HCT116 (cell line): ENCODE measurements at regions not wholly inside any gene's neighbourhood (a gene's known extent, or its start where the extent isn't known, plus 50 kb on each side); places are given as distances from the start of the nearest gene placed in this dataset.

ENCODE experiments used
- ATAC-seq: fragments of 200-7000 bp; cut with Tn5 transposase; 2 replicates; pipeline ENCODE4 v1.9.1; 2020; ENCODE audit warnings: mild to moderate bottlenecking, moderate library complexity
- BruUV-seq: library from RNA; stranded (reverse); fragments of 400-500 nt; replicated peaks from 2 replicates; lab custom pipeline; 2021; lab: Mats Ljungman, UMichigan
- CTCF ChIA-PET: fragments of 300-600 bp; sonication (Branson Sonifier 250); formaldehyde crosslinking; loops from one replicate; lab custom pipeline; 2021; ENCODE audit warnings: antibody characterized with exemption; lab: Charles Lee
- POLR2A ChIA-PET: fragments of 300-600, 350-600 bp; sonication (Branson Sonifier 250); formaldehyde crosslinking; loops from one replicate; lab custom pipeline; 2021; ENCODE audit warnings: antibody characterized with exemption; lab: Charles Lee
- RAD21 ChIA-PET, 2 experiments: fragments of 300-600 bp; sonication (Branson Sonifier 250); formaldehyde crosslinking; loops; one replicate each; lab custom pipeline; 2023; ENCODE audit warnings: low total read pairs in 2 of 2; ENCODE audit not compliant: uncharacterized antibody in 2 of 2, unreplicated experiment in 2 of 2, low non-redundant PET in 1 of 2; lab: Charles Lee
- DNase-seq: peaks from one replicate; pipeline ENCODE4 v3.0.0-alpha.2; 2010; ENCODE audit warnings: low read depth, low spot score
- H2AFZ ChIP-seq: fragments of 200-600 bp; shearing (Covaris generic), sonication (generic); 2 replicates; pipeline ENCODE4 v1.6.1; 2017; ENCODE audit warnings: low read depth, mixed run types, mixed read lengths, antibody characterized with exemption, low read length; ENCODE audit not compliant: poor library complexity, severe bottlenecking
- H3K27ac ChIP-seq: 2 replicates; pipeline ENCODE4 v1.5.1; 2012; ENCODE audit warnings: low read depth, low read length
- H3K27me3 ChIP-seq: fragments of 200-600 bp; sonication (generic); 2 replicates; pipeline ENCODE4 v1.6.1; 2016; ENCODE audit warnings: mixed run types, low read length, mixed read lengths; ENCODE audit not compliant: insufficient read depth
- H3K36me3 ChIP-seq, 2 experiments: fragments of 200-500 bp in 1 of 2; fragments of 200-600 bp in 1 of 2; sonication (Bioruptor generic) in 1 of 2; sonication (generic) in 1 of 2; 2 replicates each; pipeline versions ENCODE4 v1.5.1 to v1.6.1; 2014 to 2016; ENCODE audit warnings: low read length in 2 of 2, inconsistent platforms in 1 of 2, mixed read lengths in 1 of 2, mixed run types in 1 of 2; ENCODE audit not compliant: insufficient read depth in 2 of 2, control insufficient read depth in 1 of 2
- H3K4me1 ChIP-seq, 2 experiments: fragments of 200-600 bp in 1 of 2; sonication (generic) in 1 of 2; 2 replicates each; pipeline versions ENCODE4 v1.5.1 to v1.6.1; 2012 to 2017; ENCODE audit warnings: low read length in 2 of 2, inconsistent platforms in 1 of 2, mild to moderate bottlenecking in 1 of 2, mixed read lengths in 1 of 2, mixed run types in 1 of 2, moderate library complexity in 1 of 2; ENCODE audit not compliant: insufficient read depth in 2 of 2, control insufficient read depth in 1 of 2
- H3K4me2 ChIP-seq: fragments of 200-600 bp; sonication (generic); 2 replicates; pipeline ENCODE4 v1.6.1; 2017; ENCODE audit warnings: mixed run types, low read length, mixed read lengths
- H3K4me3 ChIP-seq, 2 experiments: fragments of 200-600 bp in 1 of 2; sonication (generic) in 1 of 2; replicated peaks in 1 of 2; 2 replicates each; pipeline ENCODE4 v1.5.1; 2011 to 2016; ENCODE audit warnings: low read length in 2 of 2, control low read depth in 1 of 2, low read depth in 1 of 2, mild to moderate bottlenecking in 1 of 2, mixed read lengths in 1 of 2, mixed run types in 1 of 2
- H3K79me2 ChIP-seq: fragments of 200-600 bp; sonication (generic); 2 replicates; pipeline ENCODE4 v1.6.1; 2017; ENCODE audit warnings: mild to moderate bottlenecking, mixed run types, low read length, moderate library complexity, mixed read lengths; ENCODE audit not compliant: insufficient read depth
- H3K9ac ChIP-seq: fragments of 200-600 bp; sonication (generic); 2 replicates; pipeline ENCODE4 v1.6.1; 2016; ENCODE audit warnings: low read length, mixed read lengths
- H3K9me2 ChIP-seq: fragments of 200-600 bp; sonication (generic), shearing (Covaris generic); 2 replicates; pipeline ENCODE4 v1.6.1; 2017; ENCODE audit warnings: mixed run types, mild to moderate bottlenecking, moderate library complexity; ENCODE audit not compliant: insufficient read depth
- H3K9me3 ChIP-seq, 2 experiments: fragments of 200-500 bp in 1 of 2; fragments of 200-600 bp in 1 of 2; sonication (Bioruptor generic) in 1 of 2; sonication (generic) in 1 of 2; 2 replicates each; pipeline ENCODE4 v1.6.1; 2014 to 2017; ENCODE audit warnings: low read length in 2 of 2, mixed read lengths in 2 of 2, inconsistent platforms in 1 of 2, low read depth in 1 of 2, mild to moderate bottlenecking in 1 of 2, mixed run types in 1 of 2, moderate library complexity in 1 of 2; ENCODE audit not compliant: control insufficient read depth in 1 of 2, insufficient read depth in 1 of 2
- H4K20me1 ChIP-seq: fragments of 200-600 bp; sonication (generic), shearing (Covaris generic); 2 replicates; pipeline ENCODE4 v1.6.1; 2017; ENCODE audit warnings: mixed run types, mild to moderate bottlenecking, moderate library complexity; ENCODE audit not compliant: insufficient read depth
- CEBPB ChIP-seq: IDR thresholded peaks from 2 replicates; pipeline ENCODE4 v1.6.1; 2012; ENCODE audit warnings: low read depth
- EGR1 ChIP-seq: IDR thresholded peaks from 2 replicates; pipeline ENCODE4 v1.6.1; 2012; ENCODE audit warnings: low read depth
- ELF1 ChIP-seq: IDR thresholded peaks from 2 replicates; pipeline ENCODE4 v1.6.1; 2012; ENCODE audit warnings: low read depth, borderline replicate concordance
- EZH2 ChIP-seq: fragments of 200-600 bp; sonication (generic); IDR thresholded peaks from 2 replicates; pipeline ENCODE4 v1.6.1; 2017; ENCODE audit warnings: antibody characterized with exemption, mixed run types
- EZH2phosphoT487 ChIP-seq: fragments of 200-600 bp; IDR thresholded peaks from 2 replicates; pipeline ENCODE4 v1.6.1; 2018; ENCODE audit warnings: antibody characterized with exemption, borderline replicate concordance
- FOSL1 ChIP-seq: IDR thresholded peaks from 2 replicates; pipeline ENCODE4 v1.6.1; 2012; ENCODE audit warnings: low read depth
- ZFX ChIP-seq: fragments of 450-650 bp; IDR thresholded peaks from 2 replicates; pipeline ENCODE4 v1.6.1; 2017
- ZNF274 ChIP-seq: fragments of 200-500 bp; sonication (Bioruptor generic); IDR thresholded peaks from 2 replicates; pipeline ENCODE4 v1.6.1; 2014; ENCODE audit warnings: mild to moderate bottlenecking, low read depth, low read length, inconsistent platforms
- intact Hi-C: fragments of 100-400 bp; cut with micrococcal nuclease; formaldehyde crosslinking; loops from 2 replicates; pipeline ENCODE4 v1.10.0; 2022
- TF ChIP-seq, protein P1 (sequence below): IDR thresholded peaks from 2 replicates; pipeline ENCODE4 v1.6.1; 2011; ENCODE audit warnings: mild to moderate bottlenecking, low read length, moderate library complexity; ENCODE audit not compliant: insufficient replicate concordance; ENCODE audit errors: extremely low read depth

DNA sequence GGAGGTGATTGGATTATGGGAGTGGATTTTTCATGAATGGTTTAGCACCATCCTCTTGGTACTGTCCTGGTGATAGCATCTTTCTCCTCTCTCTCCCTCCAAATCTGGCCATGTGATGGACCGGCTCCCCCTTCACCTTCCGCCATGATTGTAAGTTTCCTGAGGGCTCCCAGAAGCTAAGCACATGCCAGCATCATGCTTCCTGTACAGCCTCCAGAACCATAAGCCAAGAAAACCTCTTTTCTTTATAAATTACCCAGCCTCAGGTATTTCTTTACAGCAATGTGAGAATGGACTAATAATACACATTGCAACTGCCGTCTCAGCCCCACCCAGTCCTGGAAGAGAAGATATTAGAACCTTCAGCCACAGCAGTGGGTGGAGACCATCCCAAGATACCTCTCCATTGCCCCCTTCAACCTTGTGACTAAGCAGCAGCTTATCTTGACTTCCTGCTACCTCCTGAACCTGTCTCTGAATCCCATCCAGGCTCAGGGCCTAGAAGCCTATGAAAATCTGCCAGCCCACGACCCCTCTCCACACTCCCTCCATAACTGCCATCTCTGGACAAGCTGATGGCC is 81.8 kb upstream of the AGAP1 start (continued):
- no peak for TF ChIP-seq EZH2

DNA sequence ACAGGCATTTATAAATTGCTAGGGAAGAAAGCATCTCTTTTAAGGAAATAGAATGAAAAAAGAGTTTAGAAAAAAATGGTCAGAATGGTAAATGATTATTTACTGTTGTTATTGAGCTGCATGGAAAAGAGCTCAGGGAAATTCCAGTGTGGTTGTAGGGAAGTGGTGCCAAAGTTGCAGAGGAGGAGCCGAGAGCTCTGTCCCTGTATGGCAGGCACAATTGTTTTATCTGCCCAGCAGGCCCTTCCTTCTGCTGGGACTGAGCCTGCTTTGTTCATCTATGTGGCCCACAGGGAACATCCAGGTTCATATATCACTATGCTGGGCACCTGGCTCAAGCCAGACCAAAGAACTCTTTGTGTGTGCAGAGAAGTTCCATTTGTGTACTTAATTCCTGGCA is 80.8 kb upstream of the AGAP1 start:
- intact Hi-C loops: no loop called here
- no peak overlapping the region for H3K4me3 ChIP-seq
- H4K20me1 ChIP-seq: no peaks in the 10 kb centered on the region
- no TSS peak for BruUV-seq
- no peak overlapping the region for H2AFZ ChIP-seq
- RAD21 ChIA-PET: no interaction called here
- no peak for TF ChIP-seq FOSL1
- TF ChIP-seq, all 23 proteins: peak for 0
- Histone ChIP-seq H3K9ac (no peak overlapping the region), H3K27ac (no peak overlapping the region), H3K4me1 (no peaks in the 10 kb centered on the region), H3K79me2 (no peaks in the 10 kb centered on the region), H3K4me2 (no peak overlapping the region), H3K9me3 (no peaks in the 10 kb centered on the region), H3K36me3 (no peaks in the 10 kb centered on the region), H3K27me3 (no peaks in the 10 kb centered on the region), H3K9me2 (no peaks in the 10 kb centered on the region)
- CTCF ChIA-PET: no interaction called here
- DNase-seq (no peak), ATAC-seq (no peak)
- POLR2A ChIA-PET: no interaction called here

GRCh38 chr2:235414422-235414821 is 79.4 kb upstream of the AGAP1 start:
- H3K9me2 ChIP-seq: no peaks in the 10 kb centered on the region
- TF ChIP-seq CEBPB (no peak), ELF1 (no peak), FOSL1 (no peak), EZH2phosphoT487 (no peak), EGR1 (no peak), EZH2 (no peak), ZFX (no peak), ZNF274 (no peak)
- TF ChIP-seq, protein P1, sequence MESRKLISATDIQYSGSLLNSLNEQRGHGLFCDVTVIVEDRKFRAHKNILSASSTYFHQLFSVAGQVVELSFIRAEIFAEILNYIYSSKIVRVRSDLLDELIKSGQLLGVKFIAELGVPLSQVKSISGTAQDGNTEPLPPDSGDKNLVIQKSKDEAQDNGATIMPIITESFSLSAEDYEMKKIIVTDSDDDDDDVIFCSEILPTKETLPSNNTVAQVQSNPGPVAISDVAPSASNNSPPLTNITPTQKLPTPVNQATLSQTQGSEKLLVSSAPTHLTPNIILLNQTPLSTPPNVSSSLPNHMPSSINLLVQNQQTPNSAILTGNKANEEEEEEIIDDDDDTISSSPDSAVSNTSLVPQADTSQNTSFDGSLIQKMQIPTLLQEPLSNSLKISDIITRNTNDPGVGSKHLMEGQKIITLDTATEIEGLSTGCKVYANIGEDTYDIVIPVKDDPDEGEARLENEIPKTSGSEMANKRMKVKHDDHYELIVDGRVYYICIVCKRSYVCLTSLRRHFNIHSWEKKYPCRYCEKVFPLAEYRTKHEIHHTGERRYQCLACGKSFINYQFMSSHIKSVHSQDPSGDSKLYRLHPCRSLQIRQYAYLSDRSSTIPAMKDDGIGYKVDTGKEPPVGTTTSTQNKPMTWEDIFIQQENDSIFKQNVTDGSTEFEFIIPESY: no peak
- TF ChIP-seq, all 23 proteins: peak for 0
- ChIA-PET POLR2A (no interaction called here), RAD21 (no interaction called here), CTCF (no interaction called here)
- no peak overlapping the region for H3K27ac ChIP-seq
- H3K9me3 ChIP-seq: no peaks in the 10 kb centered on the region
- no peaks in the 10 kb centered on the region for H3K36me3 ChIP-seq
- DNase-seq (no peak), ATAC-seq (no peak)
- H3K4me1 ChIP-seq: no peaks in the 10 kb centered on the region
- no peak overlapping the region for H3K9ac ChIP-seq
- H3K4me2 ChIP-seq: no peak overlapping the region
- H2AFZ ChIP-seq: no peak overlapping the region
- no peaks in the 10 kb centered on the region for H4K20me1 ChIP-seq
- BruUV-seq: no TSS peak
- H3K79me2 ChIP-seq: no peaks in the 10 kb centered on the region
- no peak overlapping the region for H3K4me3 ChIP-seq
- no peaks in the 10 kb centered on the region for H3K27me3 ChIP-seq
- intact Hi-C loops: no loop called here
